HG03520 (cell line): ENCODE measurements at regions not wholly inside any gene's neighbourhood (a gene's known extent, or its start where the extent isn't known, plus 50 kb on each side); places are given as distances from the start of the nearest gene placed in this dataset.

ENCODE experiments used
- ATAC-seq: cut with Tn5 transposase; IDR thresholded peaks from one replicate; pipeline ENCODE4 v1.9.1; 2021; ENCODE audit warnings: mild to moderate bottlenecking, moderate library complexity; ENCODE audit not compliant: unreplicated experiment

- no peak for ATAC-seq
Observed at GRCh38 chr2:107020392-107020791, 134.4 kb upstream of the ST6GAL2 start.

- no peak for ATAC-seq
Observed at GRCh38 chr2:107024269-107024668, 138.3 kb upstream of the ST6GAL2 start.

GRCh38 chr2:107025291-107025857, 139.4 kb upstream of the ST6GAL2 start:
- ATAC-seq, result no peak

GRCh38 chr2:107025869-107026380, 140.0 kb upstream of the ST6GAL2 start:
- no peak for ATAC-seq

GRCh38 chr2:107027205-107027604, 141.2 kb upstream of the ST6GAL2 start:
- ATAC-seq, result no peak

- no peak for ATAC-seq
Observed at GRCh38 chr2:107027810-107028209, 141.8 kb upstream of the ST6GAL2 start.

GRCh38 chr2:107028661-107029060, 142.7 kb upstream of the ST6GAL2 start:
- ATAC-seq, result no peak

GRCh38 chr2:107036293-107036692, 150.3 kb upstream of the ST6GAL2 start:
- ATAC-seq, result no peak

GRCh38 chr2:107062173-107062572, 176.2 kb upstream of the ST6GAL2 start:
- ATAC-seq, result no peak

GRCh38 chr2:107062599-107063220, 176.7 kb upstream of the ST6GAL2 start:
- ATAC-seq, result no peak

GRCh38 chr2:107063228-107063627, 177.3 kb upstream of the ST6GAL2 start:
- no peak for ATAC-seq

GRCh38 chr2:107064750-107065149, 178.8 kb upstream of the ST6GAL2 start:
- no peak for ATAC-seq

GRCh38 chr2:107068069-107068916, 182.3 kb upstream of the ST6GAL2 start:
- ATAC-seq, result no peak

GRCh38 chr2:107069890-107070289, 183.9 kb upstream of the ST6GAL2 start:
- ATAC-seq, result no peak

- ATAC-seq, result no peak
Observed at GRCh38 chr2:107072150-107072940, 186.4 kb upstream of the ST6GAL2 start.

GRCh38 chr2:107078584-107078983, 192.6 kb upstream of the ST6GAL2 start:
- ATAC-seq, result no peak

GRCh38 chr2:107086497-107086896, 200.5 kb upstream of the ST6GAL2 start:
- ATAC-seq, result no peak

- no peak for ATAC-seq
Observed at GRCh38 chr2:107088156-107088555, 202.2 kb upstream of the ST6GAL2 start.

- no peak for ATAC-seq
Observed at GRCh38 chr2:107091163-107091864, 205.3 kb upstream of the ST6GAL2 start.

GRCh38 chr2:107093426-107093957, 207.5 kb upstream of the ST6GAL2 start:
- no peak for ATAC-seq
